B cell (primary cell): ENCODE measurements at regions not wholly inside any gene's neighbourhood (a gene's known extent, or its start where the extent isn't known, plus 50 kb on each side); places are given as distances from the start of the nearest gene placed in this dataset.

ENCODE experiments used
- ATAC-seq: fragments of 200-7000 bp; cut with Tn5 transposase; one replicate; pipeline ENCODE4 v1.10.0; 2021; ENCODE audit warnings: low read depth, mild to moderate bottlenecking, moderate number of reproducible peaks, moderate library complexity
- CTCF ChIA-PET: fragments of 350-600 bp; sonication (Branson Sonifier 250); formaldehyde crosslinking; loops from one replicate; lab custom pipeline; 2021; ENCODE audit warnings: antibody characterized with exemption, inconsistent platforms; lab: Charles Lee
- POLR2A ChIA-PET: fragments of 350-600 bp; sonication (Branson Sonifier 250); formaldehyde crosslinking; loops from one replicate; lab custom pipeline; 2021; ENCODE audit warnings: antibody characterized with exemption; lab: Charles Lee
- DNase-seq: peaks from one replicate; pipeline ENCODE4 v3.0.0; 2013
- H2AFZ ChIP-seq: 2 replicates; pipeline ENCODE4 v1.6.1; 2012; ENCODE audit warnings: mild to moderate bottlenecking, low read depth, low read length; ENCODE audit not compliant: insufficient read depth, poor library complexity, severe bottlenecking
- H3K27ac ChIP-seq, 2 donors: 1 replicate in 1 of 2; 2 replicates in 1 of 2; pipeline ENCODE4 v1.5.1; 2012 to 2013; ENCODE audit warnings: low read length in 2 of 2, mild to moderate bottlenecking in 2 of 2, moderate library complexity in 1 of 2
- H3K27me3 ChIP-seq, 4 experiments: fragments of 200-600 bp in 1 of 4; sonication (generic) in 1 of 4; replicated peaks in 1 of 4; 1 replicate in 2 of 4; 2 replicates in 2 of 4; pipeline versions ENCODE4 v1.6.1 to v1.7.0; 2013 to 2016; ENCODE audit warnings: low read length in 3 of 4, mild to moderate bottlenecking in 2 of 4, mixed read lengths in 1 of 4, moderate library complexity in 1 of 4; ENCODE audit not compliant: insufficient read depth in 4 of 4, control insufficient read depth in 3 of 4; ENCODE audit errors: control extremely low read depth in 1 of 4
- H3K36me3 ChIP-seq, 2 experiments: replicated peaks in 1 of 2; 1 replicate in 1 of 2; 2 replicates in 1 of 2; pipeline versions ENCODE4 v1.6.1 to v1.7.1; 2013; ENCODE audit warnings: low read length in 1 of 2; ENCODE audit not compliant: insufficient read depth in 2 of 2, control insufficient read depth in 1 of 2; ENCODE audit errors: control extremely low read depth in 1 of 2, extremely low read depth in 1 of 2
- H3K4me1 ChIP-seq, 2 donors: fragments of 200-600 bp in 1 of 2; sonication (generic) in 1 of 2; 1 replicate in 1 of 2; 2 replicates in 1 of 2; pipeline versions ENCODE4 v1.5.1 to v1.6.1; 2013 to 2017; ENCODE audit warnings: low read length in 2 of 2; ENCODE audit not compliant: control insufficient read depth in 2 of 2, insufficient read depth in 2 of 2
- H3K4me2 ChIP-seq: replicated peaks from 2 replicates; pipeline ENCODE3; 2012; ENCODE audit warnings: mild to moderate bottlenecking, low read depth, low read length; ENCODE audit not compliant: poor library complexity, severe bottlenecking
- H3K4me3 ChIP-seq, 5 experiments: fragments of 200-600 bp in 1 of 5; sonication (generic) in 1 of 5; 1 replicate in 3 of 5; 2 replicates in 2 of 5; pipeline versions ENCODE4 v1.5.1 to v1.7.0; 2011 to 2016; ENCODE audit warnings: low read length in 4 of 5, mild to moderate bottlenecking in 4 of 5, low read depth in 2 of 5, control low read depth in 1 of 5, moderate library complexity in 1 of 5; ENCODE audit not compliant: insufficient read depth in 1 of 5; ENCODE audit errors: control extremely low read depth in 1 of 5, extremely low read depth in 1 of 5
- H3K79me2 ChIP-seq: fragments of 200-600 bp; sonication (generic); one replicate; pipeline ENCODE4 v1.6.0; 2016; ENCODE audit warnings: low read length; ENCODE audit not compliant: control insufficient read depth, insufficient read depth
- H3K9ac ChIP-seq: fragments of 200-600 bp; sonication (generic); 2 replicates; pipeline ENCODE4 v1.6.1; 2017; ENCODE audit warnings: mild to moderate bottlenecking, low read length, moderate library complexity
- H3K9me3 ChIP-seq, 3 donors: one replicate each; pipeline versions ENCODE4 v1.6.1 to v1.7.1; 2013; ENCODE audit warnings: low read length in 2 of 3; ENCODE audit not compliant: control insufficient read depth in 2 of 3, insufficient read depth in 1 of 3; ENCODE audit errors: control extremely low read depth in 1 of 3
- H4K20me1 ChIP-seq: 2 replicates; pipeline ENCODE4 v1.6.0; 2012; ENCODE audit warnings: mild to moderate bottlenecking, low read length; ENCODE audit not compliant: insufficient read depth, control insufficient read depth, poor library complexity, severe bottlenecking
- H3K27ac Mint-ChIP-seq: one replicate; pipeline ENCODE4 v1.8.0; 2021; ENCODE audit warnings: mixed read lengths
- H3K27me3 Mint-ChIP-seq: one replicate; pipeline ENCODE4 v1.8.0; 2021; ENCODE audit warnings: mixed read lengths
- H3K4me1 Mint-ChIP-seq: one replicate; pipeline ENCODE4 v1.8.0; 2021; ENCODE audit warnings: mixed read lengths
- H3K4me3 Mint-ChIP-seq: one replicate; pipeline ENCODE4 v1.8.0; 2021; ENCODE audit warnings: mixed read lengths
- H3K9me3 Mint-ChIP-seq: one replicate; pipeline ENCODE4 v1.8.0; 2022; ENCODE audit warnings: mixed read lengths; ENCODE audit not compliant: insufficient read depth
- CTCF ChIP-seq: fragments of 200-600 bp; IDR thresholded peaks from one replicate; pipeline ENCODE4 v1.8.0; 2022; ENCODE audit warnings: antibody characterized with exemption, mild to moderate bottlenecking
- EZH2 ChIP-seq: IDR thresholded peaks from 2 replicates; pipeline ENCODE4 v1.6.1; 2012; ENCODE audit warnings: borderline replicate concordance, low read depth, mild to moderate bottlenecking, moderate library complexity, low read length; ENCODE audit not compliant: insufficient read depth, poor library complexity, severe bottlenecking
- WGBS: methylation state at CpG from one replicate; pipeline ENCODE4 v1.1.5; 2013; ENCODE audit warnings: missing lambda C conversion rate; ENCODE audit not compliant: insufficient coverage; 5-methylcytosine and 5-hydroxymethylcytosine counted together
- intact Hi-C: fragments of 100-400 bp; cut with micrococcal nuclease; formaldehyde crosslinking; loops from one replicate; pipeline ENCODE4 v1.10.0; 2022

- ChIA-PET POLR2A (no interaction called here), CTCF (no interaction called here)
- no peak overlapping the region for H2AFZ ChIP-seq
- H3K4me1 ChIP-seq: no peaks in the 10 kb centered on the region
- WGBS: no CpG with 5 or more reads among the region's 1 CpG
- intact Hi-C loops: no loop called here
- no peak for ATAC-seq
- Mint-ChIP-seq H3K4me1 (no peaks in the 10 kb centered on the region), H3K27me3 (no peaks in the 10 kb centered on the region), H3K4me3 (no peak overlapping the region), H3K27ac (no peak overlapping the region), H3K9me3 (peaks cover 8% of the 10 kb centered on the region)
- H3K4me3 ChIP-seq: no peak overlapping the region
- no peaks in the 10 kb centered on the region for H3K27me3 ChIP-seq
- no peaks in the 10 kb centered on the region for H3K36me3 ChIP-seq
- H3K9me3 ChIP-seq: peaks cover 0 to 4% (median 0%) of the 10 kb centered on the region in 3 donors
- no peak for DNase-seq
- H3K27ac ChIP-seq: no peak overlapping the region
- H4K20me1 ChIP-seq: no peaks in the 10 kb centered on the region
- no peak overlapping the region for H3K9ac ChIP-seq
- no peaks in the 10 kb centered on the region for H3K79me2 ChIP-seq
- H3K4me2 ChIP-seq: no peak overlapping the region
- TF ChIP-seq CTCF (no peak), EZH2 (no peak)
Measured at GRCh38 chr7:124366118-124366517, 333.3 kb upstream of the TMEM229A start.

GRCh38 chr7:124364283-124364682 lies 331.4 kb upstream of the TMEM229A start:
- no peak for TF ChIP-seq EZH2
- no peak for TF ChIP-seq CTCF
- no peak overlapping the region for H3K4me2 ChIP-seq
- DNase-seq (no peak), ATAC-seq (no peak)
- H3K27ac ChIP-seq: no peak overlapping the region
- no peaks in the 10 kb centered on the region for H3K27me3 Mint-ChIP-seq
- H3K4me3 ChIP-seq: no peak overlapping the region
- H3K4me1 ChIP-seq: no peaks in the 10 kb centered on the region
- no peaks in the 10 kb centered on the region for H4K20me1 ChIP-seq
- WGBS: 15% methylated on average over 1 of the region's 1 CpG
- H3K4me1 Mint-ChIP-seq: no peaks in the 10 kb centered on the region
- H3K36me3 ChIP-seq: no peaks in the 10 kb centered on the region
- ChIA-PET POLR2A (no interaction called here), CTCF (no interaction called here)
- no peak overlapping the region for H2AFZ ChIP-seq
- intact Hi-C loops: no loop called here
- no peak overlapping the region for H3K9ac ChIP-seq
- no peak overlapping the region for H3K27ac Mint-ChIP-seq
- H3K9me3 ChIP-seq: peaks cover 0 to 6% (median 0%) of the 10 kb centered on the region in 3 donors
- no peak overlapping the region for H3K4me3 Mint-ChIP-seq
- H3K79me2 ChIP-seq: no peaks in the 10 kb centered on the region
- no peaks in the 10 kb centered on the region for H3K27me3 ChIP-seq
- H3K9me3 Mint-ChIP-seq: peaks cover 8% of the 10 kb centered on the region
